GM12878 (cell line): ENCODE measurements at regions not wholly inside any gene's neighbourhood (a gene's known extent, or its start where the extent isn't known, plus 50 kb on each side); places are given as distances from the start of the nearest gene placed in this dataset.

ENCODE experiments used
- ATAC-seq: fragments of 200-7000 bp; cut with Tn5 transposase; 3 replicates; pipeline ENCODE4 v1.9.1; 2020; ENCODE audit warnings: mild to moderate bottlenecking, moderate library complexity
- BruUV-seq: library from RNA; stranded (reverse); fragments of 400-500 nt; replicated peaks from 2 replicates; lab custom pipeline; 2021; lab: Mats Ljungman, UMichigan
- CTCF ChIA-PET: fragments of 300-600 bp; sonication (Branson Sonifier 250); formaldehyde crosslinking; extraction: SDS; loops from one replicate; lab custom pipeline; 2021; ENCODE audit warnings: inconsistent platforms; lab: Yijun Ruan, JAX
- POLR2A ChIA-PET: fragments of 350-600 bp; formaldehyde crosslinking; extraction: SDS; loops from one replicate; lab custom pipeline; 2021; ENCODE audit warnings: inconsistent platforms; lab: Charles Lee
- RAD21 ChIA-PET: fragments of 300-600 bp; sonication (Branson Sonifier 250); formaldehyde crosslinking; loops from one replicate; lab custom pipeline; 2023; ENCODE audit warnings: antibody characterized with exemption; ENCODE audit not compliant: unreplicated experiment; lab: Charles Lee
- SMC1A ChIA-PET: fragments of 300-600 bp; sonication (Branson Sonifier 250); formaldehyde crosslinking; loops from one replicate; lab custom pipeline; 2023; ENCODE audit not compliant: unreplicated experiment, uncharacterized antibody; lab: Charles Lee
- DNase-seq: peaks from one replicate; pipeline ENCODE4 v3.0.0-alpha.2; 2011; ENCODE audit warnings: low read depth, low spot score
- FAIRE-seq: peaks from 3 replicates; lab custom pipeline; 2011; peaks lifted over from hg19 to GRCh38; lab: Jason Lieb, UNC
- H2AFZ ChIP-seq: 2 replicates; pipeline ENCODE4 v1.6.0; 2011; ENCODE audit warnings: low read depth, low read length, control low read depth; ENCODE audit not compliant: control insufficient read depth
- H3K27ac ChIP-seq: 2 replicates; pipeline ENCODE4 v1.5.1; 2011; ENCODE audit warnings: control low read depth; ENCODE audit not compliant: control insufficient read depth, insufficient read depth
- H3K27me3 ChIP-seq, 2 experiments: replicated peaks in 1 of 2; 2 replicates each; pipeline versions ENCODE4 v1.6.0 to v1.6.1; 2011; ENCODE audit warnings: low read length in 1 of 2; ENCODE audit not compliant: control insufficient read depth in 2 of 2, insufficient read depth in 2 of 2
- H3K36me3 ChIP-seq, 2 experiments: 2 replicates each; pipeline ENCODE4 v1.5.1; 2011; ENCODE audit warnings: low read length in 1 of 2; ENCODE audit not compliant: control insufficient read depth in 2 of 2, insufficient read depth in 2 of 2
- H3K4me1 ChIP-seq: 2 replicates; pipeline ENCODE4 v1.6.1; 2011; ENCODE audit warnings: mild to moderate bottlenecking, low read length, moderate library complexity, mixed read lengths; ENCODE audit not compliant: control insufficient read depth, insufficient read depth
- H3K4me2 ChIP-seq: 2 replicates; pipeline ENCODE4 v1.6.0; 2011; ENCODE audit warnings: control low read depth; ENCODE audit not compliant: control insufficient read depth, insufficient read depth
- H3K4me3 ChIP-seq: fragments of 200-600 bp; sonication (generic); 2 replicates; pipeline ENCODE4 v1.5.1; 2016
- H3K79me2 ChIP-seq: 2 replicates; pipeline ENCODE4 v1.6.0; 2011; ENCODE audit warnings: low read length; ENCODE audit not compliant: control insufficient read depth, insufficient read depth
- H3K9ac ChIP-seq: 2 replicates; pipeline ENCODE4 v1.8.0; 2011; ENCODE audit warnings: low read length, control low read depth, mixed read lengths; ENCODE audit not compliant: control insufficient read depth, insufficient read depth
- H3K9me3 ChIP-seq: replicated peaks from 3 replicates; pipeline ENCODE4 v1.5.1; 2011; ENCODE audit warnings: mild to moderate bottlenecking, low read length; ENCODE audit not compliant: control insufficient read depth, insufficient read depth
- H4K20me1 ChIP-seq: 2 replicates; pipeline ENCODE4 v1.6.0; 2011; ENCODE audit not compliant: control insufficient read depth, insufficient read depth
- ASH2L ChIP-seq: fragments of 300-600, 200-600 bp; sonication (generic); IDR thresholded peaks from 2 replicates; pipeline ENCODE4 v1.6.1; 2017; ENCODE audit warnings: low read depth, mild to moderate bottlenecking, borderline replicate concordance
- CHD1 ChIP-seq: IDR thresholded peaks from 2 replicates; pipeline ENCODE4 v1.6.1; 2012; ENCODE audit warnings: low read depth, low read length, improper control_type of control experiment
- GABPA ChIP-seq: IDR thresholded peaks from 2 replicates; pipeline ENCODE4 v1.6.1; 2014; ENCODE audit warnings: antibody characterized with exemption, low read depth, mild to moderate bottlenecking, inconsistent platforms
- HSF1 ChIP-seq: fragments of 150-350 bp; IDR thresholded peaks from 2 replicates; pipeline ENCODE4 v1.6.1; 2014; ENCODE audit warnings: mild to moderate bottlenecking, low read depth, low read length
- MYB ChIP-seq: fragments of 150-350 bp; IDR thresholded peaks from 2 replicates; pipeline ENCODE4 v1.6.1; 2014; ENCODE audit warnings: mild to moderate bottlenecking, low read depth, low read length, borderline replicate concordance
- POLR2A ChIP-seq: IDR thresholded peaks from 2 replicates; pipeline ENCODE4 v1.6.1; 2011; ENCODE audit warnings: low read depth, mild to moderate bottlenecking, low read length
- SRF ChIP-seq, 2 experiments: IDR thresholded peaks; 2 replicates each; pipeline ENCODE4 v1.6.1; 2011; ENCODE audit warnings: low read depth in 2 of 2, low read length in 2 of 2, mild to moderate bottlenecking in 1 of 2, moderate library complexity in 1 of 2
- TARDBP ChIP-seq: IDR thresholded peaks from 2 replicates; pipeline ENCODE4 v1.6.1; 2016; ENCODE audit warnings: borderline replicate concordance
- YBX1 ChIP-seq: fragments of 450-650 bp; IDR thresholded peaks from 2 replicates; pipeline ENCODE4 v1.6.1; 2016; ENCODE audit warnings: antibody characterized with exemption
- ZBED1 ChIP-seq: IDR thresholded peaks from 2 replicates; pipeline ENCODE4 v1.6.1; 2016; ENCODE audit warnings: borderline replicate concordance
- ZBTB33 ChIP-seq: fragments of 450-650 bp; IDR thresholded peaks from 2 replicates; pipeline ENCODE4 v1.6.1; 2017; ENCODE audit warnings: mild to moderate bottlenecking
- ZNF207 ChIP-seq: fragments of 450-650 bp; IDR thresholded peaks from 2 replicates; pipeline ENCODE4 v1.6.1; 2014; ENCODE audit warnings: antibody characterized with exemption, mild to moderate bottlenecking, borderline replicate concordance
- ZNF622 ChIP-seq: fragments of 450-650 bp; IDR thresholded peaks from 2 replicates; pipeline ENCODE4 v1.6.1; 2017; ENCODE audit warnings: mild to moderate bottlenecking, inconsistent platforms
- ZSCAN29 ChIP-seq: fragments of 450-650 bp; IDR thresholded peaks from 2 replicates; pipeline ENCODE4 v1.6.1; 2017; ENCODE audit warnings: mild to moderate bottlenecking, moderate library complexity
- ZZZ3 ChIP-seq: IDR thresholded peaks from 2 replicates; pipeline ENCODE4 v1.6.1; 2011; ENCODE audit warnings: low read depth; ENCODE audit not compliant: control insufficient read depth, insufficient read length
- WGBS: methylation state at CpG from one replicate; pipeline ENCODE4 v1.1.6; 2016; ENCODE audit warnings: low lambda C conversion rate; ENCODE audit not compliant: insufficient replicate concordance, insufficient coverage; ENCODE audit errors: missing lambda C conversion rate; 5-methylcytosine and 5-hydroxymethylcytosine counted together
- in situ Hi-C: fragments of 300-500 bp; cut with MboI; formaldehyde crosslinking; loops from 9 replicates; pipeline ENCODE4 v1.14.3; 2018; ENCODE audit warnings: mixed read lengths
- intact Hi-C: fragments of 100-400 bp; cut with micrococcal nuclease; formaldehyde crosslinking; loops from one replicate; pipeline ENCODE4 v1.14.2; 2022; ENCODE audit not compliant: unreplicated experiment

DNA sequence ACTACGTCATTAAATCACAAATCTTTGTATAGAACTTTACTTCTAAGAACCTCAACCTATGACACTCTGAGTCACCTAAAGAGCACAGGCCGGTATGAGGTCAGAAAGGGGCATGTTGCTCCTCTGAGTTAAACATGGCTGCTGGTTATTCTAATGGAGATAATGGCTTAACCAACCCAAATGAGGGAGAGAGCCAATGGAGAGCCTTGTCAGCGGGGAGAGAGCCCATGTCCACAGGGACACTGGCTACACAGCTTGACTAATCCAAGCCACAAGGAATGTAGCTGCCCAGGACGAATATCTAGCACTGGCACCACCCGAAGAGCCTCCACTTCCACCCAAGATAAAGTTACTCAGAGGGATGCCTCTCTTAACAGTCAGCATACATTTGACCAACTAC is 77.0 kb upstream of the STAC start:
- ChIA-PET RAD21 (no interaction called here), SMC1A (no interaction called here), POLR2A (no interaction called here)
- Histone ChIP-seq H3K4me2 (no peak overlapping the region), H3K9ac (no peak overlapping the region), H3K27me3 (no peaks in the 10 kb centered on the region), H4K20me1 (no peaks in the 10 kb centered on the region), H3K36me3 (no peaks in the 10 kb centered on the region), H3K9me3 (no peaks in the 10 kb centered on the region)
- BruUV-seq, result no TSS peak
- ATAC-seq, result no peak
- intact Hi-C loops, result no loop called here
- TF ChIP-seq MYB (no peak), TARDBP (no peak), ZBTB33 (no peak)
- TF ChIP-seq, all 136 proteins: peak for 0
- CTCF ChIA-PET, result no interaction called here
- Histone ChIP-seq H3K4me3 (no peak overlapping the region), H3K4me1 (no peaks in the 10 kb centered on the region), H3K27ac (no peak overlapping the region), H2AFZ (no peak overlapping the region), H3K79me2 (no peaks in the 10 kb centered on the region)
- FAIRE-seq, result no peak
- DNase-seq, result no peak
- in situ Hi-C loops, result no loop called here
- WGBS, result 0% methylated on average over 5 of the region's 5 CpGs

DNA sequence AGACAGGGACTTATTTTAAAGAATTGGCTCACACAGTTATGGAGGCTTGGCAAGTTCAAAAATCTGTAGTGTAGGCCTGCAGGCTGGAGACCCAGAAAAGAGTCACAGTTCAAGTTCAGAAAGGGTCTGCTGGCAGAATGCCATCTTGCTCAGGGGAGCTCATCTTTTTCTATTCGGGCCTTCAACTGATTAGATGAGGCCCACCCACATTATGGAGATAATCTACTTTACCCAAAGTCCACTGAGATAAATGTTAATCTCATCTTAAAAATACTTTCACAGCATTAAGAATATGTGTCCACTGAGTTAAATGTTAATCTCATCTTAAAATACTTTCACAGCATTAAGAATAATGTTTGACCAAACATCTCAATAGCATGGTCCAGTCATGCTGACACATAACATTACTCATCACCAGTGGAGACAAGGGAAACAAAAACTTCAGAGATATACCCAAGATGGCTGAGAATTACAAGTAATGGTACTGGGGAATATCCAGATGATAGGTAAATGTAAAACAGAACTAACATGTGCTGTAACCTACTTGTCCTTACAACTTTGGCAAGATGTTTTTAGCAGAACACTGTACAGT is 74.3 kb upstream of the STAC start:
- DNase-seq (no peak), FAIRE-seq (no peak), ATAC-seq (no peak)
- ChIA-PET RAD21 (no interaction called here), SMC1A (no interaction called here), POLR2A (no interaction called here), CTCF (no interaction called here)
- no peaks in the 10 kb centered on the region for H4K20me1 ChIP-seq
- in situ Hi-C loops (no loop called here), intact Hi-C loops (no loop called here)
- no peaks in the 10 kb centered on the region for H3K9me3 ChIP-seq
- H2AFZ ChIP-seq, result no peak overlapping the region
- H3K79me2 ChIP-seq, result no peaks in the 10 kb centered on the region
- no peak for TF ChIP-seq ASH2L
- no peak for TF ChIP-seq ZNF622
- no peak for TF ChIP-seq YBX1
- TF ChIP-seq SRF (IDR thresholded peaks at IDR 0.05; ENCODE audit: low read depth in 2 of 2, low read length in 2 of 2), result no peak
- no peak for TF ChIP-seq ZNF207
- TF ChIP-seq ZBED1, result no peak
- no peak for TF ChIP-seq GABPA
- no peak for TF ChIP-seq POLR2A
- no peak for TF ChIP-seq ZZZ3
- TF ChIP-seq ZSCAN29, result no peak
- no peak for TF ChIP-seq CHD1
- no peak for TF ChIP-seq HSF1
- H3K9ac ChIP-seq, result no peak overlapping the region
- H3K4me1 ChIP-seq, result no peaks in the 10 kb centered on the region
- H3K27me3 ChIP-seq, result no peaks in the 10 kb centered on the region
- no peak overlapping the region for H3K4me3 ChIP-seq
- BruUV-seq, result no TSS peak
- no peaks in the 10 kb centered on the region for H3K36me3 ChIP-seq
- 0% methylated on average over 1 of the region's 1 CpG for WGBS
- H3K27ac ChIP-seq, result no peak overlapping the region
- H3K4me2 ChIP-seq, result no peak overlapping the region
